Dermis blood vessel endothelial cell (primary cell): ENCODE measurements at regions not wholly inside any gene's neighbourhood (a gene's known extent, or its start where the extent isn't known, plus 50 kb on each side); places are given as distances from the start of the nearest gene placed in this dataset.

Experiments used
- DNase-seq: peaks from one replicate; pipeline ENCODE4 v3.0.0; 2010

- no peak for DNase-seq
Observed at GRCh38 chr12:90021795-90022440, 313.3 kb upstream of the ATP2B1 start.

GRCh38 chr12:90020881-90021280 is 312.2 kb upstream of the ATP2B1 start:
- no peak for DNase-seq

DNA sequence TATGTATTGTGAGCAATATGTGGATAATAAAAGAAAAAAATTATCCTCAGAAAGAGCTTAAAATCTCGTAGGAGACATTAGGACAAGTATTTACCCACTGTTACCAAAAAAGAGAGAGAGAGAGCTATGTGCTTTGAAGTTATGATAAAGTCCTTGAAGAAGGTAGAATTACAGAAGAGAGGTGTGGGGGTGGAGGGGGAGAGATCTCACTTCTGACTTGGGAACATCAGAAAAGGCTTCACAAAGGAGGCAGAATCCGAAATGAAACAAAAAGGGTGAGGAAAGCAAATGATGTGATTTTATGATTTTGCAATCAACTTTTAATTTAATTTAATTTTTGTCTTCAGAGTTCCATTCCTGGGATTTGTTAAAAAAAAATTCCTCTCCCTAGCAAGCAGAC is 311.8 kb upstream of the ATP2B1 start:
- DNase-seq: no peak

- no peak for DNase-seq
Observed at GRCh38 chr12:90020014-90020413, 311.4 kb upstream of the ATP2B1 start.

DNA sequence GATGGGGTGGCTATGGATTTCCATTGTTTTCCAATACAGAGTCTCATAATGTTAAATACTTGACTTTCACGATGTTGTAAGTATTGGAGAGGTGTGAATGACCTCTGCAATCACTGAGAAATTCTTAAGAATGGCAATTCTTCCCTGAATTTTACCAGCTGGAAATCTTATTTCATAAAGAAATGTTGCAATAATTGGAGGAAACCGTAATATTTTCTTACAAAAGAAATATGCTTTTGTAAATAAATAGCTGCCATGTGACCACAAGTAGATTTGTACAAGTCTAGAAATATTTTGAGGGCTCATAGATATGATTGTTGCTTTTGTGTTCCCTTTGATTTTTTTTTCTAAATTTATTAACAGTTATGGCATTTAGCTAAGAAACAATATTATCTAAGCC is 308.7 kb upstream of the ATP2B1 start:
- no peak for DNase-seq

DNA sequence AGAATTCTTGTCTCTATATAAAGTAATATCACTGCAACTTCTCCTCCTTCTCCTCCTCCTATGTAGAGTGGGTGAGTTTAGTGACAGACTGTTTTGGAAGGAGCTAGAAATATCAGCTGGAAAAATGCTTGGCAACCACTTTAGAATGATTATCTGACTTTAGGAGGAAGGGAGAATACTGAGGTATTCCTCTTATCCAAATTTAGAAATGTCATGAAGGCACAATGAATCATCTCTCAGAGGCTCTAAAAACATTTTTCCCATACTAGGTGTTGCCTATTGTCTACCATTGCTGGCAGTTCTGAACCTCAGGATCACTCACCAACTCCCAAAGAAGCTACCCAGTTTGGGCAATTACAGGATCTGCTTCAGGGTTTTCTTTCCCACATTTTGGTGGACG is 306.6 kb upstream of the ATP2B1 start:
- DNase-seq: no peak

GRCh38 chr12:90013409-90013808 is 304.8 kb upstream of the ATP2B1 start:
- DNase-seq: no peak

GRCh38 chr12:90010089-90010488 is 301.5 kb upstream of the ATP2B1 start:
- peak; percentile 55 for DNase-seq

GRCh38 chr12:90008277-90008676 is 299.6 kb upstream of the ATP2B1 start:
- no peak for DNase-seq

- no peak for DNase-seq
Observed at GRCh38 chr12:90004319-90005074, 295.9 kb upstream of the ATP2B1 start.

GRCh38 chr12:90003688-90004087 is 295.1 kb upstream of the ATP2B1 start:
- no peak for DNase-seq

GRCh38 chr12:90000721-90001120 is 292.1 kb upstream of the ATP2B1 start:
- DNase-seq: no peak

DNA sequence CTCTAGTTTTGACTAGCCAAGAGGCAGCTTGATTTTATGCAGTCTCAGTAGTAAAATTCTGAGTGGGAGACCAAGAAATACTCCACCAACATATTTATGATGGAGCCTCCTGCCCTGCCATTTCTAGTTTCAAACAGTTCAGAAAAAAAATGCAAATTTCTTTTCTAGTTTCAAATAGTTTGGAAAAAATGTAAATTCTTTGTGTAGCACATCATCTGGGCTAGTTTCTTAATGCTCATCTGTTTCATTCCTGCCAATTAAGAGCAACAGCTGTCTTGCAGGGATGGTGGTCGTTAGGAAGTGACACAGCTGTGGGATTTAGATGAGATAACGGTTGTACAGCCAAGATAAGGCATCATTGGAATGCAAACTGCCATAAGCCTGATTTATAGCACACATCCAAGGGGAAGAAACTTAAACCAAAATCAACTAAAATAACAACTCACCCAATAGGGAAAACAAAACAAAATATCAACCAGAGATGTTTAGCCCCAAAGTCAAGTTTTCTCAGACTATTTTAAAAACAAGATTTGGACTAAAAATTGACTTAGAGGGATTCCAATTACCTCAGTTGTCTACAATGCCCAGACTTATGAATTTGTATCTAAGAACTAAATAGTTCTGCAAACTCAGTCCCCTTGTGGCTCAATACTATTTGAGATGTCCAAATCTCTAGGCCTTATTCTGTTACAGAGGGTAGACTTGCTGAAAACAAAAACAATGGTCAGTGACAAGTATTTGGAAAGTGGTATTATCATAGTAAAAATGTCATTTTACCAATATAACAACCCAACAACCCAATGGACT is 291.3 kb upstream of the ATP2B1 start:
- peak; percentile 8 for DNase-seq

DNA sequence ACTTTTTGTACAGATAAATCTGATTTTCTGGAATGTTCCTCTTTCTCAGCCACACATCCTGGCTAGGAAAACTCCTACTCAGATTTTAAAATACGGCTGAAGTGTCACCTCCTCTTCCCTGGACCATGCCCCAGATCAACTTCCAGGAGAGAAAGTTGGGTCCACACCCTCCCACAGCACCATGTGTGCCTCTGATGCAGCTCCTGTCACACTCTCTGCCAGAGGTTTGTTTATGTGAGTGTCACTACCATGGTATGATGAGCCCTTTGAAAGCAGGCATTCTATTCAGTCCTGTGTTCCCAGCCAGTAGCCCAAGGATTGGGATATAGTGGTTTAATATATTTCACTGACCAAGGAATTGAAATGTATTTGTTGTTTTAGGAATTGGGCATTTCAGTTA is 287.2 kb upstream of the ATP2B1 start:
- DNase-seq: no peak

- no peak for DNase-seq
Observed at GRCh38 chr12:89994911-89995310, 286.3 kb upstream of the ATP2B1 start.

- DNase-seq: no peak
Observed at GRCh38 chr12:89993632-89994031, 285.0 kb upstream of the ATP2B1 start.

GRCh38 chr12:89992668-89993451 is 284.2 kb upstream of the ATP2B1 start:
- no peak for DNase-seq

GRCh38 chr12:89991807-89992590 is 283.4 kb upstream of the ATP2B1 start:
- DNase-seq: no peak

GRCh38 chr12:89988188-89988915 is 279.7 kb upstream of the ATP2B1 start:
- DNase-seq: no peak

GRCh38 chr12:89985935-89986334 is 277.3 kb upstream of the ATP2B1 start:
- DNase-seq: no peak

DNA sequence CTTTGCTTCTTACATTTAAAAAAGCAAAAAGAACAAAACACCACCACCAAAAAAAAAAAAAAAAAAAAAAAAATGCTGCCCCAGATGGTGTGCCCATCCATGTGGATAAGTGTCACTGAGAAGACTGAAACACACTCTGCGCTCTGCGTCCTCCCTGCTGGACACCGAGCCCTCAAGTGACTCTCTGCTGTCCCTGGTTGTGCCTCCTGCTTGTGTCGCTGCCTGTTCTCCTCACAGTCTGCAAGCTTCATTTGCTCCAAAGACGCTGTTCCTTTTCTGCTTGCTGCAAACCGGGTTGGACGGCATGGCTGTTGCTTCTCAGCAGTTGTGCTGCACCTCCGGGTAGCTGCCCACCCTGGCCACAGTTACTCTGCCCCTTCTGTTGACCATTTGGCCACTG is 276.2 kb upstream of the ATP2B1 start:
- DNase-seq: no peak
